CD14-positive monocyte (primary cell): ENCODE measurements at regions not wholly inside any gene's neighbourhood (a gene's known extent, or its start where the extent isn't known, plus 50 kb on each side); places are given as distances from the start of the nearest gene placed in this dataset.

Source experiments
- DNase-seq, 3 donors: peaks; one replicate each; pipeline ENCODE4 v3.0.0-alpha.2; 2011 to 2022
- H2AFZ ChIP-seq: 2 replicates; pipeline ENCODE4 v1.6.0; 2012; ENCODE audit warnings: mild to moderate bottlenecking, low read depth, low read length, inconsistent platforms; ENCODE audit not compliant: insufficient read depth, poor library complexity, severe bottlenecking
- H3K27ac ChIP-seq, 2 donors: 1 replicate in 1 of 2; 2 replicates in 1 of 2; pipeline ENCODE4 v1.5.1; 2012 to 2013; ENCODE audit warnings: low read length in 2 of 2, control low read depth in 1 of 2, inconsistent platforms in 1 of 2, low read depth in 1 of 2, mild to moderate bottlenecking in 1 of 2
- H3K27me3 ChIP-seq, 2 donors: one replicate each; pipeline versions ENCODE4 v1.6.0 to v1.6.1; 2011 to 2013; ENCODE audit warnings: low read length in 2 of 2; ENCODE audit not compliant: control insufficient read depth in 2 of 2, insufficient read depth in 2 of 2
- H3K36me3 ChIP-seq, 2 donors: replicated peaks in 1 of 2; 1 replicate in 1 of 2; 2 replicates in 1 of 2; pipeline versions ENCODE4 v1.5.1 to v1.6.1; 2012 to 2013; ENCODE audit warnings: low read length in 2 of 2, control low read depth in 1 of 2, inconsistent platforms in 1 of 2, mild to moderate bottlenecking in 1 of 2; ENCODE audit not compliant: insufficient read depth in 2 of 2, control insufficient read depth in 1 of 2
- H3K4me1 ChIP-seq, 2 donors: 1 replicate in 1 of 2; 2 replicates in 1 of 2; pipeline versions ENCODE4 v1.5.1 to v1.6.1; 2012 to 2013; ENCODE audit warnings: low read length in 2 of 2, control low read depth in 1 of 2, inconsistent platforms in 1 of 2, mild to moderate bottlenecking in 1 of 2, moderate library complexity in 1 of 2; ENCODE audit not compliant: insufficient read depth in 2 of 2, control insufficient read depth in 1 of 2
- H3K4me2 ChIP-seq: replicated peaks from 2 replicates; pipeline ENCODE3; 2012; ENCODE audit warnings: low read length, moderate library complexity, mild to moderate bottlenecking; ENCODE audit not compliant: poor library complexity, severe bottlenecking; ENCODE audit errors: extremely low read depth
- H3K4me3 ChIP-seq, 3 experiments: fragments of 200-600 bp in 1 of 3; sonication (generic) in 1 of 3; replicated peaks in 1 of 3; 1 replicate in 2 of 3; 2 replicates in 1 of 3; pipeline ENCODE4 v1.5.1; 2011 to 2013; ENCODE audit warnings: low read length in 3 of 3, mild to moderate bottlenecking in 3 of 3, control low read depth in 2 of 3, low read depth in 2 of 3, inconsistent platforms in 1 of 3, moderate library complexity in 1 of 3
- H3K79me2 ChIP-seq: 2 replicates; pipeline ENCODE4 v1.6.0; 2012; ENCODE audit warnings: mild to moderate bottlenecking, control low read depth, inconsistent platforms, low read length, moderate library complexity; ENCODE audit not compliant: insufficient read depth
- H3K9ac ChIP-seq: 2 replicates; pipeline ENCODE4 v1.6.0; 2017; ENCODE audit warnings: low read length, mild to moderate bottlenecking; ENCODE audit not compliant: insufficient read depth, poor library complexity, severe bottlenecking
- H3K9me3 ChIP-seq, 2 donors: replicated peaks in 1 of 2; 1 replicate in 1 of 2; 2 replicates in 1 of 2; pipeline versions ENCODE4 v1.5.1 to v1.6.1; 2012 to 2013; ENCODE audit warnings: low read length in 2 of 2, control low read depth in 1 of 2; ENCODE audit not compliant: control insufficient read depth in 1 of 2, insufficient read depth in 1 of 2
- H4K20me1 ChIP-seq: 2 replicates; pipeline ENCODE4 v1.6.0; 2012; ENCODE audit warnings: mild to moderate bottlenecking, low read length, control low read depth, moderate library complexity; ENCODE audit not compliant: insufficient read depth
- H3K27ac Mint-ChIP-seq, 7 donors: one replicate each; pipeline ENCODE4 v1.8.0; 2020; ENCODE audit warnings: mild to moderate bottlenecking in 7 of 7, mixed read lengths in 7 of 7, moderate library complexity in 6 of 7, inconsistent platforms in 2 of 7
- H3K27me3 Mint-ChIP-seq, 3 donors: one replicate each; pipeline ENCODE4 v1.8.0; 2021 to 2022; ENCODE audit warnings: low read depth in 3 of 3, mild to moderate bottlenecking in 3 of 3, mixed read lengths in 3 of 3, moderate library complexity in 3 of 3, inconsistent platforms in 1 of 3
- H3K36me3 Mint-ChIP-seq, 2 donors: one replicate each; pipeline ENCODE4 v1.8.0; 2020; ENCODE audit warnings: mixed read lengths in 2 of 2, inconsistent platforms in 1 of 2, mild to moderate bottlenecking in 1 of 2
- H3K4me1 Mint-ChIP-seq: one replicate; pipeline ENCODE4 v1.8.0; 2020; ENCODE audit warnings: mild to moderate bottlenecking, mixed read lengths
- H3K4me3 Mint-ChIP-seq, 2 donors: one replicate each; pipeline ENCODE4 v1.8.0; 2020; ENCODE audit warnings: mild to moderate bottlenecking in 2 of 2, mixed read lengths in 2 of 2, moderate library complexity in 1 of 2
- H3K9me3 Mint-ChIP-seq, 7 donors: one replicate each; pipeline ENCODE4 v1.8.0; 2020 to 2022; ENCODE audit warnings: mixed read lengths in 7 of 7, mild to moderate bottlenecking in 6 of 7, moderate library complexity in 6 of 7, inconsistent platforms in 2 of 7
- WGBS: methylation state at CpG from one replicate; pipeline ENCODE4 v1.1.5; 2013; ENCODE audit warnings: missing lambda C conversion rate; ENCODE audit not compliant: insufficient coverage; 5-methylcytosine and 5-hydroxymethylcytosine counted together
- intact Hi-C, 2 donors: fragments of 100-400 bp; cut with micrococcal nuclease; formaldehyde crosslinking; loops; one replicate each; pipeline versions ENCODE4 v1.15.0 to v1.15.1; 2023
- TF ChIP-seq, protein P1 (sequence below): fragments of 200-600 bp; IDR thresholded peaks from one replicate; pipeline ENCODE4 v1.8.0; 2022; ENCODE audit warnings: antibody characterized with exemption, mild to moderate bottlenecking

- TF ChIP-seq, protein P1, sequence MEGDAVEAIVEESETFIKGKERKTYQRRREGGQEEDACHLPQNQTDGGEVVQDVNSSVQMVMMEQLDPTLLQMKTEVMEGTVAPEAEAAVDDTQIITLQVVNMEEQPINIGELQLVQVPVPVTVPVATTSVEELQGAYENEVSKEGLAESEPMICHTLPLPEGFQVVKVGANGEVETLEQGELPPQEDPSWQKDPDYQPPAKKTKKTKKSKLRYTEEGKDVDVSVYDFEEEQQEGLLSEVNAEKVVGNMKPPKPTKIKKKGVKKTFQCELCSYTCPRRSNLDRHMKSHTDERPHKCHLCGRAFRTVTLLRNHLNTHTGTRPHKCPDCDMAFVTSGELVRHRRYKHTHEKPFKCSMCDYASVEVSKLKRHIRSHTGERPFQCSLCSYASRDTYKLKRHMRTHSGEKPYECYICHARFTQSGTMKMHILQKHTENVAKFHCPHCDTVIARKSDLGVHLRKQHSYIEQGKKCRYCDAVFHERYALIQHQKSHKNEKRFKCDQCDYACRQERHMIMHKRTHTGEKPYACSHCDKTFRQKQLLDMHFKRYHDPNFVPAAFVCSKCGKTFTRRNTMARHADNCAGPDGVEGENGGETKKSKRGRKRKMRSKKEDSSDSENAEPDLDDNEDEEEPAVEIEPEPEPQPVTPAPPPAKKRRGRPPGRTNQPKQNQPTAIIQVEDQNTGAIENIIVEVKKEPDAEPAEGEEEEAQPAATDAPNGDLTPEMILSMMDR: no peak
- H3K4me3 ChIP-seq: no peak overlapping the region
- no peaks in the 10 kb centered on the region for H3K27me3 ChIP-seq
- H3K4me2 ChIP-seq: no peak overlapping the region
- H3K4me3 Mint-ChIP-seq: no peak overlapping the region
- no peak overlapping the region for H2AFZ ChIP-seq
- H3K4me1 ChIP-seq: no peaks in the 10 kb centered on the region
- H3K27me3 Mint-ChIP-seq: peaks cover 0 to 2% (median 0%) of the 10 kb centered on the region in 3 donors
- no peak for DNase-seq
- H3K9ac ChIP-seq: no peak overlapping the region
- no peaks in the 10 kb centered on the region for H3K79me2 ChIP-seq
- H3K27ac ChIP-seq: no peak overlapping the region
- intact Hi-C loops: no loop called here
- WGBS: no CpG with 5 or more reads among the region's 1 CpG
- no peaks in the 10 kb centered on the region for H3K36me3 Mint-ChIP-seq
- peaks cover 0 to 9% (median 2%) of the 10 kb centered on the region in 7 donors for H3K9me3 Mint-ChIP-seq
- H3K9me3 ChIP-seq: peaks cover 0 to 6% of the 10 kb centered on the region in 2 donors
- no peaks in the 10 kb centered on the region for H3K4me1 Mint-ChIP-seq
- no peak overlapping the region for H3K27ac Mint-ChIP-seq
- no peaks in the 10 kb centered on the region for H4K20me1 ChIP-seq
- H3K36me3 ChIP-seq: no peaks in the 10 kb centered on the region
These were observed 388.2 kb upstream of the AKR1E2 start for GRCh38 chr10:4437791-4438190.

- TF ChIP-seq, protein P1: no peak
- Histone ChIP-seq H3K79me2 (no peaks in the 10 kb centered on the region), H3K36me3 (no peaks in the 10 kb centered on the region), H3K4me1 (no peaks in the 10 kb centered on the region), H3K9me3 (peaks cover 0 to 2% of the 10 kb centered on the region in 2 donors), H2AFZ (no peak overlapping the region), H3K4me3 (no peak overlapping the region), H3K4me2 (no peak overlapping the region), H3K9ac (no peak overlapping the region), H4K20me1 (no peaks in the 10 kb centered on the region), H3K27ac (no peak overlapping the region), H3K27me3 (no peaks in the 10 kb centered on the region)
- intact Hi-C loops: no loop called here
- no peak overlapping the region for H3K27ac Mint-ChIP-seq
- no peaks in the 10 kb centered on the region for H3K36me3 Mint-ChIP-seq
- no peak overlapping the region for H3K4me3 Mint-ChIP-seq
- peaks cover 0 to 2% (median 0%) of the 10 kb centered on the region in 3 donors for H3K27me3 Mint-ChIP-seq
- peaks cover 0 to 7% (median 1%) of the 10 kb centered on the region in 7 donors for H3K9me3 Mint-ChIP-seq
- 100% methylated on average over 4 of the region's 7 CpGs for WGBS
- H3K4me1 Mint-ChIP-seq: no peaks in the 10 kb centered on the region
- DNase-seq: no peak
These were observed 388.9 kb upstream of the AKR1E2 start for GRCh38 chr10:4437061-4437460.
